CD14-positive monocyte (primary cell): ENCODE measurements at regions not wholly inside any gene's neighbourhood (a gene's known extent, or its start where the extent isn't known, plus 50 kb on each side); places are given as distances from the start of the nearest gene placed in this dataset.

ENCODE experiments used
- DNase-seq, 3 donors: peaks; one replicate each; pipeline ENCODE4 v3.0.0-alpha.2; 2011 to 2022
- H2AFZ ChIP-seq: 2 replicates; pipeline ENCODE4 v1.6.0; 2012; ENCODE audit warnings: mild to moderate bottlenecking, low read depth, low read length, inconsistent platforms; ENCODE audit not compliant: insufficient read depth, poor library complexity, severe bottlenecking
- H3K27ac ChIP-seq, 2 donors: 1 replicate in 1 of 2; 2 replicates in 1 of 2; pipeline ENCODE4 v1.5.1; 2012 to 2013; ENCODE audit warnings: low read length in 2 of 2, control low read depth in 1 of 2, inconsistent platforms in 1 of 2, low read depth in 1 of 2, mild to moderate bottlenecking in 1 of 2
- H3K27me3 ChIP-seq, 2 donors: one replicate each; pipeline versions ENCODE4 v1.6.0 to v1.6.1; 2011 to 2013; ENCODE audit warnings: low read length in 2 of 2; ENCODE audit not compliant: control insufficient read depth in 2 of 2, insufficient read depth in 2 of 2
- H3K36me3 ChIP-seq, 2 donors: replicated peaks in 1 of 2; 1 replicate in 1 of 2; 2 replicates in 1 of 2; pipeline versions ENCODE4 v1.5.1 to v1.6.1; 2012 to 2013; ENCODE audit warnings: low read length in 2 of 2, control low read depth in 1 of 2, inconsistent platforms in 1 of 2, mild to moderate bottlenecking in 1 of 2; ENCODE audit not compliant: insufficient read depth in 2 of 2, control insufficient read depth in 1 of 2
- H3K4me1 ChIP-seq, 2 donors: 1 replicate in 1 of 2; 2 replicates in 1 of 2; pipeline versions ENCODE4 v1.5.1 to v1.6.1; 2012 to 2013; ENCODE audit warnings: low read length in 2 of 2, control low read depth in 1 of 2, inconsistent platforms in 1 of 2, mild to moderate bottlenecking in 1 of 2, moderate library complexity in 1 of 2; ENCODE audit not compliant: insufficient read depth in 2 of 2, control insufficient read depth in 1 of 2
- H3K4me2 ChIP-seq: replicated peaks from 2 replicates; pipeline ENCODE3; 2012; ENCODE audit warnings: low read length, moderate library complexity, mild to moderate bottlenecking; ENCODE audit not compliant: poor library complexity, severe bottlenecking; ENCODE audit errors: extremely low read depth
- H3K4me3 ChIP-seq, 3 experiments: fragments of 200-600 bp in 1 of 3; sonication (generic) in 1 of 3; replicated peaks in 1 of 3; 1 replicate in 2 of 3; 2 replicates in 1 of 3; pipeline ENCODE4 v1.5.1; 2011 to 2013; ENCODE audit warnings: low read length in 3 of 3, mild to moderate bottlenecking in 3 of 3, control low read depth in 2 of 3, low read depth in 2 of 3, inconsistent platforms in 1 of 3, moderate library complexity in 1 of 3
- H3K79me2 ChIP-seq: 2 replicates; pipeline ENCODE4 v1.6.0; 2012; ENCODE audit warnings: mild to moderate bottlenecking, control low read depth, inconsistent platforms, low read length, moderate library complexity; ENCODE audit not compliant: insufficient read depth
- H3K9ac ChIP-seq: 2 replicates; pipeline ENCODE4 v1.6.0; 2017; ENCODE audit warnings: low read length, mild to moderate bottlenecking; ENCODE audit not compliant: insufficient read depth, poor library complexity, severe bottlenecking
- H3K9me3 ChIP-seq, 2 donors: replicated peaks in 1 of 2; 1 replicate in 1 of 2; 2 replicates in 1 of 2; pipeline versions ENCODE4 v1.5.1 to v1.6.1; 2012 to 2013; ENCODE audit warnings: low read length in 2 of 2, control low read depth in 1 of 2; ENCODE audit not compliant: control insufficient read depth in 1 of 2, insufficient read depth in 1 of 2
- H4K20me1 ChIP-seq: 2 replicates; pipeline ENCODE4 v1.6.0; 2012; ENCODE audit warnings: mild to moderate bottlenecking, low read length, control low read depth, moderate library complexity; ENCODE audit not compliant: insufficient read depth
- H3K27ac Mint-ChIP-seq, 7 donors: one replicate each; pipeline ENCODE4 v1.8.0; 2020; ENCODE audit warnings: mild to moderate bottlenecking in 7 of 7, mixed read lengths in 7 of 7, moderate library complexity in 6 of 7, inconsistent platforms in 2 of 7
- H3K27me3 Mint-ChIP-seq, 3 donors: one replicate each; pipeline ENCODE4 v1.8.0; 2021 to 2022; ENCODE audit warnings: low read depth in 3 of 3, mild to moderate bottlenecking in 3 of 3, mixed read lengths in 3 of 3, moderate library complexity in 3 of 3, inconsistent platforms in 1 of 3
- H3K36me3 Mint-ChIP-seq, 2 donors: one replicate each; pipeline ENCODE4 v1.8.0; 2020; ENCODE audit warnings: mixed read lengths in 2 of 2, inconsistent platforms in 1 of 2, mild to moderate bottlenecking in 1 of 2
- H3K4me1 Mint-ChIP-seq: one replicate; pipeline ENCODE4 v1.8.0; 2020; ENCODE audit warnings: mild to moderate bottlenecking, mixed read lengths
- H3K4me3 Mint-ChIP-seq, 2 donors: one replicate each; pipeline ENCODE4 v1.8.0; 2020; ENCODE audit warnings: mild to moderate bottlenecking in 2 of 2, mixed read lengths in 2 of 2, moderate library complexity in 1 of 2
- H3K9me3 Mint-ChIP-seq, 7 donors: one replicate each; pipeline ENCODE4 v1.8.0; 2020 to 2022; ENCODE audit warnings: mixed read lengths in 7 of 7, mild to moderate bottlenecking in 6 of 7, moderate library complexity in 6 of 7, inconsistent platforms in 2 of 7
- CTCF ChIP-seq: fragments of 200-600 bp; IDR thresholded peaks from one replicate; pipeline ENCODE4 v1.8.0; 2022; ENCODE audit warnings: antibody characterized with exemption, mild to moderate bottlenecking
- WGBS: methylation state at CpG from one replicate; pipeline ENCODE4 v1.1.5; 2013; ENCODE audit warnings: missing lambda C conversion rate; ENCODE audit not compliant: insufficient coverage; 5-methylcytosine and 5-hydroxymethylcytosine counted together
- intact Hi-C, 2 donors: fragments of 100-400 bp; cut with micrococcal nuclease; formaldehyde crosslinking; loops; one replicate each; pipeline versions ENCODE4 v1.15.0 to v1.15.1; 2023

DNA sequence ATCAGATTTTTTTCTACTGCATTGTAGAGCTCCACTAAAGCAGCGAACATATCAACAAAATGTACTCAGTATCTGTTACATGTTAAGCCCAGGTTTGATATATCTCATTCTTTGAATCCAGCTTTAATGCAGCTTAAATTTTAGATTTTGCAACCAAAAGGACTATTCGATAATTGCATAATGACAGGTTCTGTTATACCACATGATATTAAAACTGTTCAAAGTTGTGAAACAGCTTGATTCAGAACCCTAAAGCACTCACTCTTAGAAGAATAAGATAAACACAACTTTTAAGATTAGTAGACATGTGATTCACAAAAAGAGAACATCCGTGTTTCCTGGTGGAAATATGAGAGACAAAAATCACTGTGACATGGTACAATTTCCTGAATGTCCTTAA is 427.9 kb downstream of the CDH11 start:
- DNase-seq = no peak
- no CpG with 5 or more reads among the region's 3 CpGs for WGBS
- H3K4me1 Mint-ChIP-seq = no peaks in the 10 kb centered on the region
- H3K9me3 ChIP-seq = peaks cover 0 to 7% of the 10 kb centered on the region in 2 donors
- no peak overlapping the region for H2AFZ ChIP-seq
- no peak overlapping the region for H3K9ac ChIP-seq
- no peak overlapping the region for H3K27ac ChIP-seq
- H3K27me3 ChIP-seq = no peaks in the 10 kb centered on the region
- H3K4me3 ChIP-seq = no peak overlapping the region
- H3K79me2 ChIP-seq = no peaks in the 10 kb centered on the region
- H3K36me3 ChIP-seq = no peaks in the 10 kb centered on the region
- H3K27ac Mint-ChIP-seq = no peak overlapping the region
- no peaks in the 10 kb centered on the region for H4K20me1 ChIP-seq
- no peak overlapping the region for H3K4me2 ChIP-seq
- H3K4me3 Mint-ChIP-seq = no peak overlapping the region
- H3K9me3 Mint-ChIP-seq = peaks cover 0 to 2% (median 0%) of the 10 kb centered on the region in 7 donors
- no peak for TF ChIP-seq CTCF
- intact Hi-C loops = no loop called here
- H3K4me1 ChIP-seq = no peaks in the 10 kb centered on the region
- H3K36me3 Mint-ChIP-seq = no peaks in the 10 kb centered on the region
- H3K27me3 Mint-ChIP-seq = no peaks in the 10 kb centered on the region

DNA sequence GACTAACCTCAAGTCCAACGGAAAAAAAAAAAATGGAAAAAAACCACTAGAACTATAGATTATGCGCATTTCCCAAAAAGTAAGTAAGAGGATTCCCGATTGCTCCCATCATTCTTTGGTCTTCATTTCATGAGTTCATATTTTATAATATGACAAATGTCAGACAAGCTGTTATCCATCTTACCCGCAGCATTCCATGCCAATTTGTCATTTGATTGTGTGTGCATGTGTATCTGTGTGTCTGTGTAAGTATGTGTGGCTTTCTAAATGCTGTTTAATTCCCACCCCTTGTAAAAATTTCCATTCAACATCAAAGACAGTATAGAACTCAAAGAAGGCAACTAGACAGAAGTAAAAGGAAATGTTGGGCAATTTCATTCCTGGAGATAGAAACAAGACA is 434.1 kb downstream of the CDH11 start:
- Mint-ChIP-seq H3K36me3 (no peaks in the 10 kb centered on the region), H3K4me1 (no peaks in the 10 kb centered on the region), H3K4me3 (no peak overlapping the region), H3K27ac (no peak overlapping the region), H3K9me3 (peaks cover 0 to 5% (median 3%) of the 10 kb centered on the region in 7 donors), H3K27me3 (peaks cover 0 to 2% (median 1%) of the 10 kb centered on the region in 3 donors)
- no peak overlapping the region for H3K4me3 ChIP-seq
- H3K36me3 ChIP-seq = no peaks in the 10 kb centered on the region
- H4K20me1 ChIP-seq = no peaks in the 10 kb centered on the region
- no CpG with 5 or more reads among the region's 4 CpGs for WGBS
- H3K4me2 ChIP-seq = no peak overlapping the region
- no peak for TF ChIP-seq CTCF
- H3K79me2 ChIP-seq = no peaks in the 10 kb centered on the region
- no peak for DNase-seq
- intact Hi-C loops = no loop called here
- H3K27ac ChIP-seq = no peak overlapping the region
- no peaks in the 10 kb centered on the region for H3K27me3 ChIP-seq
- H3K9ac ChIP-seq = no peak overlapping the region
- H2AFZ ChIP-seq = no peak overlapping the region
- H3K9me3 ChIP-seq = no peaks in the 10 kb centered on the region
- H3K4me1 ChIP-seq = no peaks in the 10 kb centered on the region
